NCI-H446 treated with DMSO at 0.1 percent for 48 hours (cell line): ENCODE measurements at regions not wholly inside any gene's neighbourhood (a gene's known extent, or its start where the extent isn't known, plus 50 kb on each side); places are given as distances from the start of the nearest gene placed in this dataset.
"Not testable (repeated sequence)": the region's sequence is repeated elsewhere in the genome, so short reads cannot be mapped to it uniquely, and the experiment has no call there.

Source experiments
- DNase-seq: peaks from one replicate; lab custom pipeline; 2025; lab: John Stamatoyannopoulos, UW

DNA sequence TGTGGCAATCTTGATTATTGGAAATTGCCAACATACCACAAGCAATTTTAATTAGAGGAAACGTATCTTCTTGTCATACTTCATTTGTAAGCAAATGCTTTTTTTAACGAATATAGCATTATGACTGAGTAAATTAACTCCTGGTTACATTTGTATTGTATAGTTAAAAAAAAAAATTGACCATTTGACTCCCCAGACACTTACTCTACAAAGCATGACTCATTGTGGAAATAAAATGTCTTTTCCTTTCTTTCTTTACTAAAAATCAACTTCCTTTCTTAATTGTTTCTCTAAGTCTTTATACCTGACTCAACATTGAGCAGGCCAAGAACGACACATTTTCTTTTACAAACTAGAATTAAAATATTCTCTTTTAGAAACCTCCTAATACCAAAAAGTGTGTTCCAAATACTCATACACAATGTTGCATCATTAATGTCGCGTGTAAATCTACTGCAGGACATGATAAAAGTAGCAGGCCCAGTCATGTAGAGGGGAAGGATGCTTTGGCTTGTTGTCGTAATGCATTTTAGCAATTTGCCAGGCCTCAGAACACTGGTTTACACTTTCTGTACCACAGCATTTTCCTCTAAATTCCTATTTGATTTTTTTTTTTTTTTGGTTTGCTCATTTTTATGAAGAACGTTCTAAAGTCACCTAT lies 349.6 kb upstream of the KCNH7 start:
- DNase-seq: no peak

DNA sequence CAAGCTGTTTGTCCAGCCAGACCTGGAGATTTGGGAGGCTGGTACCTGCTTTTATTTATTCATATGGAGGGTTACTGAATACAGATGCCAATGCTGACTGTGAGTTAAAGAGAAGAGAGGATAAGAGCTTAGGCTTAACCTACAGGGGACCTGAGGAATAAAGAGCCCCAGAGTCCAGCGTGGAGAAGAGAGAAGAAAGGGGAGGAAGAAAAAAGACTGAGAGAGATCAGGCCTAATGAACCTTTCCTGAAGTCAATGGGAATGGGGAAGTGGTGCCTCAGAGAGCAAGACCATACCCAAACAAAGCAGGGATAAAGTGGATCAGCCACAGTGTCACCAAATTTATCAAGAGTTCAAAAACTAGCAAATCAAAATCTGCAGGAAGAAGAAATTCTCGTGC lies 348.6 kb upstream of the KCNH7 start:
- DNase-seq: no peak

DNA sequence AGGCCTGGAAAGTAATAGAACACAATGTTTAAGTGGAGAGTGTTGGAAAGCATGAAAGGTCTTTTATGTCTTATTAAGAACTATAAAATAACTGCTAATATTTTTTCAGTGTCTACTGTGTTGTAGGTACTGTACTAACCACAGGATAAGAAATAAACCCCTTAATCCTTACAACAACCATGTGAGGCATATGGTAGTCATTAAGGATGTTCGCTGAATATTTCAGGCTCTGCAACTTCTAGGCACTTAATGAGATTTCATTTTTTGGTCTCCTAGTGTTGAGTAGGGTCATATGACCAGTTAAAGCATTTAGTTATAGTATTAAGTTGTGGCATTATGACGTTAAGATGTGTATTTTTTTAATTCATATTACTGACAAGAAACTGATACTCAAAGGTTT lies 346.6 kb upstream of the KCNH7 start:
- DNase-seq: no peak

DNA sequence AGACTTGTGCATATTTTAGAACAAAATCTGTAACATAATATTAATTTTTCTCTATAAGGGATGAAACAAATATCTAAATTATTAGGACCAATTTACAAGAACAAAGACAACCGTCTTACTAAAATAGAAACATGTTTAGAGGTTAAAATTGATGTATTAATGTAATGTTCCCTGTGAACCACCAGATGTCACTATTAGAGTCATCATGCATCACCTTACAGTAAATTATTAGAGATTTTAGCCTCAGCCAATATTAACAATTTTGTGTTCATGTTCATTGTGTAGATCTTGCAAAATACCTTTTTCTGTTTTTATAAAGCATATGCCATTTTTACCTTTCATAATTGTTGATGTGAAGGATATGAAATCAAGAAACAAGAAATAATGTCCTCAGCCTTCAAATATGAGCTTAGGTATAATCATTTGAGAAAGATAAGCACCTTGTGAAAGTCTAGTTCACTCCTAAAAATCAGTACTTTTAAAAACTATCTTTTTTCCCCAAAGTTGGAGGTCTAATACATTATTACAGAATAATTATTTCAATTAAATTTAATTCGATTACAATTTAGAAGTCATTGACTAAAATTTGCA lies 344.3 kb upstream of the KCNH7 start:
- peak; percentile 9 for DNase-seq

DNA sequence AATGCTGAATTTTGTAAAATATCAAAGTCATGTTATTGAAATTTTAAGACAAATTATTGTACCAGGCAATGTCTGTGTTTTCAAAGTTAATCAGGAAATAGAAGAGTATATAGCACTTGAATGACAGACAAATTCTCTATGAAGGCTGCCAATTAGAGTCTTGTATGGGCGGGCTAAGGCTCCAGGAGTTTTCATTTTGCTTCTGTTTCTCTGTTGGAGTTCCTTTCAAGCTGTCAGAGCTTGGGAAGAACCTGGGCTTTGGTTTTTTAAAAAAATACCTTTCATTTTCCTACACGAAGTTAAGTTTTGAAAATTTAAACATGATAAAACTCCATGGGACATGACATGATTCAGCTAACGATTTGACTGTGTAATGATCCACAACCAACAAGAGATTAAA lies 339.0 kb upstream of the KCNH7 start:
- DNase-seq: no peak

DNA sequence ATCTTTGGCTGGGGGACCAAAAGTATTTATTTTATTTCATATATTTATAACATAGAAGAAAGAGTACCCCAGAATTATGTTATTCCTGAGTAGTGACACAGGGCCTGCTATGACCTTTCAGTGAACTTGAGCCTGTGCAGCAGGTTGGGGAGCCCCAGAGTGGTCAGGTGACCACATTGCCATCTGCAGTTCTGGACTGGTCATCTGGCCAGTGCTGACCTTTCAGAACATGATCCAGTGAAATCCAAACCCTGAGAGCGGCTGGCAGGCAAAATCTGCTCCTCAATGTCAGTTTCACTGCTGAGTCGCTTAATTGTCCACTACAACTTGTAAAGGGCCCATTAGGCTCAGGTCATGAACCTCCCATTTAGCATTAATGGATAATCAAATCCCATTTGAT lies 336.7 kb upstream of the KCNH7 start:
- no peak for DNase-seq

DNA sequence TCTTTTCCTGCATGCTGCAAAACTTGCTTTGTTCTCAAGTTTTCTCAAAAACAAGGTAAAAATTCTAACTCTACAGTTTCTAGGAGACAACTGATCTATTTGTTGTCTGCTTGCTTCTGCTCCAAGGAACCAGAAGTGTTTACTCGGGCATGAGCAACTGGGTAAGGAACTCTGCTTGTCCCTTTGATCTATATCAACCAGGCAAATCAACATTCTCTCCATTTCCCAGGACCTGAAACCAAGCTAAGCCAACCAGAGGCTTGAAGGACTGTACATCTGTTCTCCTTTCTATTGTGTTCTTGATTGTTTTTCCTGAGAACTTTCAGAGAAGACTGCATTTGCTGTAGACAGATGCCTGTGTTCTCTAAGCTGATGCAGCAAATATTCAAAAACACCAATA lies 335.0 kb upstream of the KCNH7 start:
- no peak for DNase-seq

DNA sequence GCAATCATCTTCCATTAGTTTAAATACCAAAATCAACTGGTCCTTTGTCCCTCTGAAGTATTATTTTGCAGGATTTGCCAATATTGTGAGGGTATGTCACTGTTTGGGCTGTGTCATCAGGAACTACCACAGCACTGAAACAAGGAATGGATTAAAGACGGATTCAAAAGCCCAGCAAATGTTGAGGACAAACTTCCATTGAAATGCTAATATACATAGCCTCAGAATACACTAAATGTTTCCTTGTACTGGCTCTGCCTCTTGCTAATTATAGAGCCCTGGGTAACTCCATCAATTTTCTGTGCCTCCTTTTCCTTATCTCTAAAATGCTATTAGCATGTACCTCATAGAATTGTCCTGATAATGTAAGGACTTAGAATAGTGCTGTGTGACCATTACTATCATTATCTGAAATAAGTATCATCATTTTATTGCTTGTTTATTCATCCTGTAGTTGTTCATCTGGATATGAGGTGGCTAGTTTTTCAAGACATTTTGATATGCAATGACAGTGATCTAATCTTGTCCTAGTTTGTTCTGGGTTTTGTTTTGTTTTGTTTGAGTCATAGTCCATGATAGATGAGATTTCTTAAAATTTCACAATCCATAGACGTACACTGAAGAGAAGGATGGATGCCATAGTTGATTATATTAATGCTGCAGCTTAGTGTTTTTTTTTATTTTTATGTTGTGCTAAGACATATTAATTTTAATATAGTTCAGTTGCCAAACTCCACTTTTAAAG lies 333.4 kb upstream of the KCNH7 start:
- no peak for DNase-seq

DNA sequence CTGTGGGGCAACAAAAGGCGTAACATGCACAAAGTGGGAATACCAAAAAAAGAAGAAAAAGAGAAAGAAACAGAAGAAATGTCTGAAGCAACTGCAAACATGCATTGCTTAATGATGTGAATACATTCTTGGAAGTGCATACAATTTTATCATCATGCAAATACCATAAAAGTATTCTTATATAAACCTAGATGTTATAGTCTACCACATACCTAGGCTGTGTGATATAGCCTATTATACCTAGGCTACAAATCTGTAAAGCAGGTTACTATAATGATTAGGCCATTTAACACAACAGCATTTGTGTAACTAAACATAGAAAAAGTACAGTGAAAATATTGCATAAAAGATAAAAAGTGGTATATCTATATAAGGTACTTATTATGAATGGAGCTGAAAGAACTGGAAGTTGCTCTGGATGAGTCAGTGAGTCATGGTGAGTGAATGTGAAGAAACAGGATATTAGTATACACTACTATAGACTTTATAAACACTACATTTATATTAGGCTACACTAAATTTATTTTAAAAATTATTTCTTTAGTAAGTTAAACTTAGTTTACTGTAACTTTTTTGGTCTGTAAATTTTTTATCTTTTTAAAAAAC lies 319.4 kb upstream of the KCNH7 start:
- DNase-seq: no peak

DNA sequence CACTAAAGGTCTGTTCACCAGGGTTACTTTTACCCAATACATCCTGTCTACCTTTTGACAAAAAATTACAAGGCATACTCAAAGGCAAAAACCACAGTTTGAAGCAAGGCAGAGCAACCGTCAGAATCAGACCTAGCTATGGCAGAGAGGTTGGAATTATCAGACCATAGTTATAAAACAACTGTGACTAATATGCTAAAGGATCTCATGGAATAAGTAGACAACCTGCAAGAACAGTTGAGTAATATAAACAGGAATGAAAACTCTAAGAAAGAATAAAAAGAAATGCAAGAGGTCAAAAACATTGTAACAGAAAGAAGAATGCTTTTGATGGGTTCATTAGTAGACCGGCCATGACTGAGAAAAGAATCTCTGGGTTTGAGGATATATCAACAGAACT lies 318.8 kb upstream of the KCNH7 start:
- DNase-seq: no peak

DNA sequence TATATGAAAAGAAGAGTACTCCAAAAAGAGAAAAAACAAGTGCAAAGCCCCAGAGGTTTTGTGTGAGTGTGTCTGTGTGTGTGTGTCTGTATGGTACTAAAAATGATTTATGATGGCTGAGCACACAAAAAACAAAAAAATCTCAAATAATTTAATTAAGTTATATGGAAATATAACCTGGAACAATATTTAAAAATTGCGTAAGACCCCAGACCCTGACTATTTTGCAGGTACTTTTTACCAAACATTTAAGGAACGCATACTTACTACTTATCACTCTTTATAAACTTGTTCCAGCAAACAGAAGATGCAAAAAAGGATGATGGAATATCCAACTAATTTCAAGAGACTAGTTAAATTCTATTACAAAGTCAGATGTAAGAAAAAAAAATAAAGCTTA lies 317.4 kb upstream of the KCNH7 start:
- no peak for DNase-seq

DNA sequence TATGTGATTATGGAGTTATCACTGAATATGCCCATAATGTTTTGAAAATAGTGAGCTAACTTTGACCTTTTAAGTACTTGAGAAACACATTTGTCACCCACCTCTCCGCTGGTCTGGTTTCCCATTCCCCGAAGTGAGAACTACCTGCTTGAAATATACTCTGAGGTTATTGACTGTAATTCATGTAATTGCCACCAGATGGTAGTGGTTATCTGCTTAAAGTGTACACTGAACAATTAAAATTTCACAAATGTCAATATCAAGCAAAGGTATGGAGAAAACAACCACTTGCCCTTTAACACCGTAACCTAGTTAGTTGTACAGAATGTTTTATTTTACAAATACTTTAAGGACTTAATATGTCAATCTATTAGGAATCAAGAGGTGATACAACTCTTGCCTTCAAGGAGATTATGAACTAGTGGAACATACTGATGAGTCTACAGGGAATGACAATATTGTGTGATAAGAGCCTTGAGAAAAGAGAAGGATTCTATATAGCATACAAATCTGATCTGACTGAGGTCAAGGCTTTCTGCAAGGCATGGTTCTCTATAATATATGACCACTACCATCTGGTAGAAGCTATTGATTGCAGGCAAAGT lies 316.8 kb upstream of the KCNH7 start:
- peak; percentile 30 for DNase-seq

DNA sequence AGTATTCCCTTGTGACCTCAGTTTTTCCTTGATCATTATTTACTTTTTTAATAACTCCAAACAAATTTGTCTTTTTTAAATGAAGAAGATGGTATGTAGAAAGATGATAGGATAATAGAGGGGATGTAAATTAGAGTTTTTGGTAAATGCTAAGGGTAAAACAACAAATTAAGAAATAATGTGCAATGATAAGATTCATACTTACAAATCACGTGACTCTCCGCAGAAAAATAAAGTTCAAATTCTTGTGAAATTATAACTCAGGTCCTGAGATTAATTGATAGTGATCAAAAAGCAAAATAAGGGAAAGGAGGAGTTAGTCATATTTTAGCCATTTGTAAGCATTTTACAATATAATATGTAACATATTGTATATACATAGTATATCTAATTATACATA lies 304.1 kb upstream of the KCNH7 start:
- no peak for DNase-seq

DNA sequence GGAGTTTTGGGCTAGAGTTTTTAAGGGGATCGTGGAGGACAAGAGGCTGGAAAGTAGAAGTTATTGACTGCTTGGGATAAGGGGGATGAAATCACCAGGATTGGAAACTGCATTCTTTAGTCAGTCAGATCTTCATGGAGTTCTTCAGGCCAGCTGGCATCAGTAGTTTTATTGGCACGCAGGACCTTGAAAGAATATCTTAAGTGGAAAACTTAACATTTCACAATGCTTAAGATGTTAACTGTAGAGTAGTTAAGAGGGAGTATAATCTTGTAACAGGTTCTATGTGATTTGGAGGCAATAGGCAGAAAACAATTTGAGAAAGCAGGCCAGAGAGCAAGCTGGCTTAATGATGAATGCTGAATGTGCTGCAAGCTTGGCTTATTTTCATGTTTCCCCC lies 300.4 kb upstream of the KCNH7 start:
- DNase-seq: no peak

DNA sequence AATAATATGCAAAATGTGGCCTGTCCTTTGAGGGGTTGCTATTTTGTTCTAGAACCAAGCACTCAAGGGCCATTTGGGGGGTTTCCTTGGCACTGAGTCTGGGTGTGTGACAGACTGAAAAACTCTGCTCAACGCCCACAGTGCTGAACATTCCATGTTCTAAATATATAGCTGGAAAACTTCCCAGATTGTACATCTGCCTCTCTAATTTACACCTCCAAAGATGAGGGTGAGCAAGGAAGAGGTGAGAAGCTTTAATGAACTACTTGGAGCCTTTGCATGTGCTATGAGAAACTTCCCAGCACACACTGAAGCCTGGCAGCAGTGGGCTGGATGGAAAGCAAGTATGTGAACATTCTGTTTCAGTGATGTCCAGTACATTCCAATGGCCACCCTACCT lies 296.7 kb upstream of the KCNH7 start:
- DNase-seq: peak; percentile 45

DNA sequence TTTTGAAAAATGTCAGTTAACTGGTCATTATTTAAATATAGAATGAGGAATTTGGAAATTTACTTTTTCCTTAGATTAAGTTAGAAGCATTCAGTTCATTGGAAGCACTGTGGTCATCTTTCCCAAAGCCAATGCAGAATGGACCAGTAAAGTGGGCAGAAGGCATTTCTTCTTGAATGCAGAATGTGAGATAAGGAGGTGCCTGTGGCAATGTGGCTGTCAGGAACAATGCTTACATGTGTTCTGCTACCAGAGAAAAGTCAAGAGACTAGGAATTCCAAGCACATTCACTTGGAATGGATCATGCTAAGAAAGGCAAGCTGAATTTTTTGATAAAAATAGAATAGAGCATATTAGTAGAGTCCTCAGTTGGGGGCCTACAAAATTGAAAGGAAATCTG lies 295.0 kb upstream of the KCNH7 start:
- no peak for DNase-seq

DNA sequence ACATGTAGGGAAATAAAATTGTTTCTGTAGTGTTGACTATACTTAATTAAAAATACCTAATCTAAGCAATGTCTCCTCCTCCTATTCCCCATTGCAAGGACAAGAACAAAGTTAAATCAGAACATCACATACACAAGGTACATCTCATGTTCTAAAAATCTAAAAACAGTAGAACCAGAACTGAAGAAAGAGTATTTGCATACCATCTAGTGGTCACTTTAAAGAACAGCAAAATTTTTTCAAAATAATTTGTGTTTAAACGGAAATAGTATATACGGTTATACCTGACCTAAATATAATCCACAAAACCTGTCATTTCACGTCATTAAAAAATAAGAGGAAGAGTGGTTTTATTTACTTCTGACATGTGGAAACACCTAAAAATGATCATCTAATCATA lies 294.3 kb upstream of the KCNH7 start:
- DNase-seq: peak; percentile 49

DNA sequence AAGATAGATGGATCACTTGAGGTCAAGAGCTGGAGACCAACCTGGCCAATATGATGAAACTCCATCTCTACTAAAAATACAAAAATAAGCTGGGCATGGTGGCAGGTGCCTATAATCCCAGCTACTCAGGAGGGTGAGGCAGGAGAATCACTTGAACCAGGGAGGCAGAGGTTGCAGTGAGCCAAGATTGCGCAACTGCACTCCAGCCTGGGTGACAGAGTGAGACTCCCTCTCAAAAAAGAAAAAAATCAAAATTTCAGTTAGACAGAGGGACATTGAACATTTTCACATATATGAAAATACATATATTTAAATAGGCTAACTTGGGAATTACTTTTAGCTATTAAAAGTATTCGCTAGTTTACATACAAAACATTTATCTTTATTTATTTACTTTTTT lies 293.6 kb upstream of the KCNH7 start:
- DNase-seq: not testable (repeated sequence)

DNA sequence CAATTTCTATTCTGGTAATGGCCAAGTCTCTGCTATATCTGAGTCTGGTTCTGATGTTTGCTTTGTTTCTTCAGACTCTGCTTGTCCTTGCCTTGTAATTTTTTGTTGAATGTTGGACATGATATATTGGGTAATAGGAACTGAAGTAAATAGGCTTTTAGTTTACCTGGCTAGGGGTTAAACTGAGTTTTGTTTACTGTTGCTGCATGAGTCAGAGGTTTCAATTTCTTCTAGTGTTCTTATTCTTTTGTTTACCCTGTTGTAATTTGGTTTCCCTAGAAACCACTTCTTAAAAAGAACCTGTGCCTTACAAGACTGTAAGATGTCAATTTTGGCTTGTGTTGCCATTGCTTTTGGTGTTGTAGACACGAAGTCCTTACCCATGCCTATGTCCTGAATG lies 285.0 kb upstream of the KCNH7 start:
- no peak for DNase-seq

DNA sequence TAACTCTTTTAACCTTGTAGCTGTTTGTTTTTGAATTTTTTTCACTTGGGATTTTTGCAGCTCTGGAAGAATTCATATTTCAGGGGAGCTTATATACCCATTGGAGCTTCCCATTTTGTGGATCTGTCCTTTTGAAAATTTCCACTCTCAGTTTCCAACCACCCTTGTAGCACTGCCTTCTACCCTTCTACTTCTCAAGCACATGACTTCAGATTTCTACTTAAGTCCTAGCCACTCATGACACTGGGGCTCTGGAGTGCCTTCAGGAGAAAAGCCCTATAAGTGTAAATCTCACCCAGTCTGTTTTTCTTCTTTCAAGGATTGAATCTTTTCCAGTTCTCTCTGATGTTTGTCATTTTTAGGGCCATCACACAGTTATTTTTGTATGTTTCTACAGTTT lies 283.7 kb upstream of the KCNH7 start:
- DNase-seq: no peak

DNA sequence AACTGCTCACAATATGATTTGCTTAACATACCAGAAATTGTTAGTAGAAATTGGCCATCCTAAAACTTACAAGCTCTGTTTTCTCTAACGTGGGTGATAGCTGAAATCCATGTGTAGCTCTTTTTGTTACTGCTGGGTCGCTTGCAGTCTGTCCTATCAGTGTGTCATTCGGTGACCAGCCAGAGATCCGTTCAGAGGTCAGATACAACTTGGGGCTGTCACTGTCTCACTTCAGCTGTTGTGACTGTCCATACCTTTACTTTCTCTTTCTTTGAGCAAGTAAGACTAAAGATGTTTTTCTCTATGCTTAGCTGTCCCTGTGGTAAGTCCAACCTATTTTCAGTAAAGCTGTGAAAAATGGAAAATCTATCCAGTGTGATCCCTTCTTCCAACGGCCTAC lies 282.9 kb upstream of the KCNH7 start:
- no peak for DNase-seq

DNA sequence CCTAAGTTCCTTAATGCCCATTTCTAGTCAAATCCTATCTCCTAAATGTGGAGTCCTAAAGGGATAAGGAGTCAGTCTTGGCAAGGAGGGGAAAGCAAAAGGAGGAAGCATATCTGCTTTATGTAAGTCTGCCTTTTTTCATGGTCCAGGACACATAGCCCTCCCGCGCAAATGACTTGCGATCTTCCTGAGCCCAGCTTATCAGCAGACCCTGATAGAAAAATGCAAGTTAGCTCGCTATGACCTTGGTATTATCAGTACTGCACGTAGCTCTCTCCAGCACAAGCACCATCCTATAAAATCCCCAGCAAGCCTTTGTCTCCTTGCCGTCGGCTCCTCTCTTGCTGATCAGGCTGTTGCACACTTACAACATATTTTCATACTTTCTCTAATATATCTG lies 281.4 kb upstream of the KCNH7 start:
- no peak for DNase-seq

DNA sequence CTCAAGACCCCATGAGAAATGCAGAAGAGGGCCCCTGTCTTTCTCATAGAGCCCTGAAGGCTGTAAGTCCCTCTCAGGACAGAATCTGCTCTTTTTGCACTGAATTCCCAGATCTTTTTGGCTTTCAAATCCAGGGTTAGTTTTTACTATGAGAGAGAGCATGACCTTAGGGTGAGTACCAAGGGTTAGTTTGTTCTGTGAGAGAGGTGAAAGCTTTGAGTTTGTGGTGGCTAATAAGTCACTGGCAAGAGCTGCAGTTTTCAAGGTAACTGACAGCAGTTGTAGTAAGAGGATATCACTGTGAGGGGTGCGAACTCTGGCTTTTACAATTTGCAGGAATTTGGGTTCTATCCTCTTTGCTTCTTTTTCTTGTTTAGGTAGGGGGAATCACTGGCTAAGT lies 248.4 kb upstream of the KCNH7 start:
- no peak for DNase-seq
